ENCODE measurements at regions not wholly inside any gene's neighbourhood (a gene's known extent, or its start where the extent isn't known, plus 50 kb on each side); places are given as distances from the start of the nearest gene placed in this dataset.

DNA sequence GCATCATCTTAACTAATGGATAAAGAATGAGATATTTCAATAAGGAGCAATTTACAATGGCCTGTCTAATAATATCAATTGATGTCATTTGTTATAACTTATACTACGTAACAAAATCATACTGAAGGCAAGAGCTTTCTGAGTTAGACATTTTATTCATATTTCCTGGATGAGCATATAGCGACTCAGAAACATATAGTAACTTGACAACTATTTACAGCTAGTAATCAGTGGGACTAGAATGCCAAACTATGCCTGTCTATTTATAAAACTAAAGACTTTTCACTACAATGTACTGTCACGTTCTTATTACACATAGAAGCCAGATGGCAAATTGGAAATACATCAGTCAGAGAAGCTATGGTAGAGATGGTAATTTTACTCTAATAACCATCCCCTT lies 766.2 kb upstream of the TMEFF2 start:
- TF ChIP-seq CTCF (conservative IDR thresholded peaks at IDR 0.05; ENCODE audit: low read length) (no peak), EZH2phosphoT487 (IDR thresholded peaks at IDR 0.05; ENCODE audit: borderline replicate concordance, low read depth, low read length) (no peak)
